ENCODE measurements at regions not wholly inside any gene's neighbourhood (a gene's known extent, or its start where the extent isn't known, plus 50 kb on each side); places are given as distances from the start of the nearest gene placed in this dataset.

DNA sequence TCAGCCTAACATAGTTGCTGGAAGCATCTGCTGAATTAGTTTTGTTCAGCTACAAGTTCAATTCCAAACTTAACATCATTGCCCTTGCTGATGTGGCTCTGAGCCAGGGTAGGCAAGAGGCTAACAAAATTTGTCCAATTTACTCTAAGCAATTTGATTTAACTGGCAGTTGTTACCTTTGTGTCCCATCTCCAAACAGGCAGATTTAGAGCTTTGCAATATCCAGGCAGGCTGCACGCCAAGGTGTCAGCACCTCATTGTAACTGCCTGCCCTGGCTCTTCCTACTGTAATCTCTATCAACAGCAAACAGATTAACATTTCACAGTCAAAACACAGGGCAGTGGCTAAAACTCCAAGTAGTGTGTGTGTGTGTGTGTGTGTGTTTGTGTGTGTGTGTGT lies 2070.6 kb downstream of the PCDH7 start:
- H4K20me1 ChIP-seq (ENCODE audit: insufficient read depth), result no peaks in the 10 kb centered on the region
- WGBS, 2 experiments (ENCODE audit: low coverage in 1 of 2, low lambda C conversion rate in 2 of 2, missing lambda C conversion rate in 2 of 2), result 35 to 48% methylated on average over 1 of the region's 1 CpG
- no peak overlapping the region for H3K4me3 ChIP-seq
- H3K27ac ChIP-seq, result no peak overlapping the region
- no peak for DNase-seq
- in situ Hi-C loops (cut with MboI), result no loop called here
- no peaks in the 10 kb centered on the region for H3K27me3 ChIP-seq (replicated peaks; ENCODE audit: insufficient read depth)
- H3K36me3 ChIP-seq (ENCODE audit: low read depth), result no peaks in the 10 kb centered on the region
- no peaks in the 10 kb centered on the region for H3K9me3 ChIP-seq (ENCODE audit: low read depth)
- H3K9me2 ChIP-seq (ENCODE audit: insufficient read depth), result no peaks in the 10 kb centered on the region
- no peak overlapping the region for H3K4me2 ChIP-seq (ENCODE audit: unreplicated experiment)
- no peaks in the 10 kb centered on the region for H3K79me2 ChIP-seq (ENCODE audit: insufficient read depth)
- H3K4me1 ChIP-seq (ENCODE audit: insufficient read depth), result no peaks in the 10 kb centered on the region
- H3K9ac ChIP-seq, result no peak overlapping the region
- no peak overlapping the region for H2AFZ ChIP-seq
- no peaks in the 10 kb centered on the region for H3F3A ChIP-seq (ENCODE audit: insufficient read depth)
- no peak for TF ChIP-seq EZH2 (IDR thresholded peaks at IDR 0.05; ENCODE audit: insufficient read depth, poor library complexity, severe bottlenecking)
- no peak for TF ChIP-seq EZH2phosphoT487 (IDR thresholded peaks at IDR 0.05; ENCODE audit: insufficient read depth, low read depth)

DNA sequence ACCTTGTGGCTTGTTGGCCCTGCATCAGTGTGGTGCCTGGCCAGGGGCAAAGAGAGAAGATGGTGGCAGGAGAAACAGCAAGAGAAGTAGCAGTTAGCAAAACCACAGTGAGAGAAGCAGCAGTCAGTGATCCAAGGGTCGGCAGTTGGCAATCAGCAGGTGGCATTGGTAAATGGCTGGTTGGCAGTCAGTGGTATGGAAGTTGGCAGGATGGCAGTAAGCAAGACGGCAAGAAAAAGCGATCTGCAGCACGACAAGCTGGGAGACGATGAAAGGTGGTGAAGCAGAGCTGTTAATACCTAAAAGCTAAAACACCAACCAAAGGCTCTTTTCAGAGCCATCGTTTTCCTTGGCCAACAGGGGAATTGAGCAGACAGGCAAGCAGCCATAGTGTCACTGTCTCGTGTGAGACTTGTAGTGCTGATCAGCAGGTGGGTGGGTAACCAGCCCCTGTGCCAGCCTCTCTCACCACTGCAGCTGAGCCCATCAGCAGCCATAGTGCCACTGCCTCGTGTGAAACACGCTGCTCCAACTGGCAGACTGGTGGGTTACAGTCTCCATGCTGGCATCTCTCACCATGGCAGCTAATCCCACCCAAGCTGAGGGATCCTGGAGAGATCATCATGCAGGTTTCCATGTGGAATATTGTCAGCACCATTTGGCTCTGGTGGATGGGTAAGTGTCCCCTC lies 2078.4 kb downstream of the PCDH7 start:
- Histone ChIP-seq H3K4me2 (ENCODE audit: unreplicated experiment) (no peak overlapping the region), H3K4me3 (no peak overlapping the region), H3K27me3 (replicated peaks; ENCODE audit: insufficient read depth) (no peaks in the 10 kb centered on the region), H2AFZ (no peak overlapping the region), H3K9me2 (ENCODE audit: insufficient read depth) (no peaks in the 10 kb centered on the region), H3K27ac (no peak overlapping the region), H3F3A (ENCODE audit: insufficient read depth) (no peaks in the 10 kb centered on the region), H4K20me1 (ENCODE audit: insufficient read depth) (no peaks in the 10 kb centered on the region), H3K79me2 (ENCODE audit: insufficient read depth) (no peaks in the 10 kb centered on the region), H3K9ac (no peak overlapping the region), H3K4me1 (ENCODE audit: insufficient read depth) (no peaks in the 10 kb centered on the region), H3K9me3 (ENCODE audit: low read depth) (no peaks in the 10 kb centered on the region), H3K36me3 (ENCODE audit: low read depth) (no peaks in the 10 kb centered on the region)
- DNase-seq, result no peak
- 35 to 45% methylated on average over 9 of the region's 9 CpGs for WGBS, 2 experiments (ENCODE audit: low coverage in 1 of 2, low lambda C conversion rate in 2 of 2, missing lambda C conversion rate in 2 of 2)
- TF ChIP-seq EZH2 (IDR thresholded peaks at IDR 0.05; ENCODE audit: insufficient read depth, poor library complexity, severe bottlenecking) (no peak), EZH2phosphoT487 (IDR thresholded peaks at IDR 0.05; ENCODE audit: insufficient read depth, low read depth) (no peak)
- in situ Hi-C loops (cut with MboI), result no loop called here

GRCh38 chr4:32824336-32824735 lies 2104.2 kb downstream of the PCDH7 start:
- Histone ChIP-seq H4K20me1 (ENCODE audit: insufficient read depth) (no peaks in the 10 kb centered on the region), H3F3A (ENCODE audit: insufficient read depth) (no peaks in the 10 kb centered on the region), H3K27me3 (replicated peaks; ENCODE audit: insufficient read depth) (no peaks in the 10 kb centered on the region), H3K79me2 (ENCODE audit: insufficient read depth) (no peaks in the 10 kb centered on the region), H3K9me2 (ENCODE audit: insufficient read depth) (no peaks in the 10 kb centered on the region), H2AFZ (no peak overlapping the region), H3K4me3 (no peak overlapping the region), H3K36me3 (ENCODE audit: low read depth) (no peaks in the 10 kb centered on the region), H3K9me3 (ENCODE audit: low read depth) (no peaks in the 10 kb centered on the region), H3K27ac (no peak overlapping the region), H3K9ac (no peak overlapping the region), H3K4me1 (ENCODE audit: insufficient read depth) (no peaks in the 10 kb centered on the region), H3K4me2 (ENCODE audit: unreplicated experiment) (no peak overlapping the region)
- DNase-seq, result no peak
- WGBS, 2 experiments (ENCODE audit: low coverage in 1 of 2, low lambda C conversion rate in 2 of 2, missing lambda C conversion rate in 2 of 2), result 15 to 20% methylated on average over 2 of the region's 2 CpGs
- in situ Hi-C loops (cut with MboI), result no loop called here
- TF ChIP-seq EZH2 (IDR thresholded peaks at IDR 0.05; ENCODE audit: insufficient read depth, poor library complexity, severe bottlenecking), result no peak
- no peak for TF ChIP-seq EZH2phosphoT487 (IDR thresholded peaks at IDR 0.05; ENCODE audit: insufficient read depth, low read depth)

GRCh38 chr4:32826169-32826568 lies 2106.0 kb downstream of the PCDH7 start:
- Histone ChIP-seq H3K27ac (no peak overlapping the region), H3K4me1 (ENCODE audit: insufficient read depth) (no peaks in the 10 kb centered on the region), H3K9ac (no peak overlapping the region), H3K79me2 (ENCODE audit: insufficient read depth) (no peaks in the 10 kb centered on the region), H3K4me2 (ENCODE audit: unreplicated experiment) (no peak overlapping the region), H3F3A (ENCODE audit: insufficient read depth) (no peaks in the 10 kb centered on the region), H3K9me3 (ENCODE audit: low read depth) (no peaks in the 10 kb centered on the region), H3K27me3 (replicated peaks; ENCODE audit: insufficient read depth) (no peaks in the 10 kb centered on the region), H2AFZ (no peak overlapping the region), H3K9me2 (ENCODE audit: insufficient read depth) (no peaks in the 10 kb centered on the region), H3K36me3 (ENCODE audit: low read depth) (no peaks in the 10 kb centered on the region), H3K4me3 (no peak overlapping the region), H4K20me1 (ENCODE audit: insufficient read depth) (no peaks in the 10 kb centered on the region)
- WGBS, 2 experiments (ENCODE audit: low coverage in 1 of 2, low lambda C conversion rate in 2 of 2, missing lambda C conversion rate in 2 of 2), result 48 to 63% methylated on average over 3 of the region's 3 CpGs
- TF ChIP-seq EZH2phosphoT487 (IDR thresholded peaks at IDR 0.05; ENCODE audit: insufficient read depth, low read depth) (no peak), EZH2 (IDR thresholded peaks at IDR 0.05; ENCODE audit: insufficient read depth, poor library complexity, severe bottlenecking) (no peak)
- in situ Hi-C loops (cut with MboI), result no loop called here
- no peak for DNase-seq
